ENCODE measurements at regions not wholly inside any gene's neighbourhood (a gene's known extent, or its start where the extent isn't known, plus 50 kb on each side); places are given as distances from the start of the nearest gene placed in this dataset.
"Not testable (repeated sequence)": the region's sequence is repeated elsewhere in the genome, so short reads cannot be mapped to it uniquely, and the experiment has no call there.

DNA sequence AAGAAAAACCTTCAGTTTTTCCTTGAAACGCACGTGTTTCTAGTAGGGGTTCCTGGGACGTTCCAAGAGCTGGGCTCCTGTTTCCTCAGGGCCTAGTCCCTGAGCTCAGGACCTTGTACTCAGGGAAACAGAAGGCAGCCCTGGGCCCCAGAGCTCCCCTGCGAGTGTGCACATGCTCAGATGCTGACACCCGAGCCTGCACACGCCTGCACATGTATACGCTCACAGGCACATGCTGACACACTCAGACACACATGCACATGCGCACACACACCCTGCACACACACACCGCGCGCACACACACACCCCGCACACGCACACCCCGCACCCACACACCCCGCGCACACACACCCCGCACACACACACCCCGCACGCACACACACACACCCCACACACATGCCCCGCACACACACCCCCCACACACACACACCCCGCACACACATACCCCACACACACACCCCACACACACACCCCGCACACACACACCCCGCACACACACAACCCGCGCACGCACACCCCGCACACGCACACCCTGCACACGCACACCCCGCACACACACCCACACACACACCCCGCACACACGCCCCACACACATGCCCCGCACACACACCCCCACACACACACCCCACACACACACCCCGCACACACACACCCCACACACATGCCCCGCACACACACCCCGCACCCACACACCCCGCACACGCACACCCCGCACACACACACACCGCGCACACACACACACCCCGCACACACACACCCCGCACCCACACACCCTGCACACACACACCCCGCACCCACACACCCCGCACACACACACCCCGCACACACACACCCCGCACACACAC is 52.2 kb downstream of the CALML3 start:
- no peak for DNase-seq

DNA sequence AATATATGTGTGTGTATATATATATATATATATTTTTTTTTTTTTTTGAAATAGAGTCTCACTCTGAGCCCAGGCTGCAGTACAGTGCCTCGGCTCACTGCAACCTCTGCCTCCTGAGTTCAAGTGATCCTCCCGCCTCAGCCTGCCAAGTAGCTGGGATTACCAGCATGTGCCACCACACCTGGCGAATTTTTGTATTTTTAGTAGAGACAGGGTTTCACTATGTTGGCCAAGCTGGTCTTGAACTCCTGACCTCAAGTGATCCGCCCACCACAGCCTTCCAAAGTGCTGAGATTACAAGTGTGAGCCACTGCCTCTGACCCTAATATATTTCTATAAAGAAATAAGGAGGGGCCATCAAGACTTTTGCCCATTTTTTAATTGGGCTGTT is 55.3 kb downstream of the CALML3 start:
- not testable (repeated sequence) for DNase-seq

DNA sequence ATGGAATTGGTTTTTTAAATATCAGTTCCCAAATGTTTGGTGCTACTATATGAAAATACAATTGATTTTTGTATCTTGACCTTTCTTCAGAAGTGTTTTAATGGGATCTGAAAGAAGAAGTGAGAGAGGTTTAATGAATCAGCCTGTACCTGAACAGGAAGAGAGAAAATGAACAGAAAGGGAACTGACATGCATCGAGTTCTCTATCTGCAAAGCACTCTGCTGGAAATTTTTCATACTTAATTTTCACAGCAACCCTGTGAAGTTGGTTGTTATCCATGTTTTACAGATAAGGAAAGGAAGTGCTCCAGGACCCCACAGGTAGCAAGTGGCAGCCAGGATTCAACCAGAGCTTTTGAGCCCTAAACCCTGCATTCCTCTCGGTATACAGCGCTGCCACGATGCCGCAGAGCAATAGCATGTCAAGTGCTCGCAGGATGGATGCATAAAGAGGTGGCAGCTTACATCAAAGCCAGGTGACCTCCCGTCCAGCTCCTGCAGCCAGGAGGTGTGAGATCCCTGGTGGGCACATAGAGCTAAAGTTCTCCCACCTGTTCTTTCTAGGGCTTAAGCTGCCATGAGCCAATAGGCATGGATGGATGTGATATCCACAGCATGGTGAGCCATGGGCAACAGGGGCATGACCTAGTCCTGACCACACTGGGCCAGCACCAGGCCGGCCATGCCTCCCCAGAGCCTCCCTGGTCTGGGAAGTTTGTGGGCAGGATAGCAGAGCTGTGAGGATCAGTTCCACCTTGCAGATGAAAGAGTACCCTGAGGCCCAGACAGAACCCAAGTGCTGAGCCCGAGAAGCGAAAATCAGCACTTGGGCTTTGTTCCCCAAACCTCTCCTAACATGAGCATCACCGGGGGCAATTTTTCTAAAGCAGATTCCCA is 57.2 kb downstream of the CALML3 start:
- DNase-seq = no peak

DNA sequence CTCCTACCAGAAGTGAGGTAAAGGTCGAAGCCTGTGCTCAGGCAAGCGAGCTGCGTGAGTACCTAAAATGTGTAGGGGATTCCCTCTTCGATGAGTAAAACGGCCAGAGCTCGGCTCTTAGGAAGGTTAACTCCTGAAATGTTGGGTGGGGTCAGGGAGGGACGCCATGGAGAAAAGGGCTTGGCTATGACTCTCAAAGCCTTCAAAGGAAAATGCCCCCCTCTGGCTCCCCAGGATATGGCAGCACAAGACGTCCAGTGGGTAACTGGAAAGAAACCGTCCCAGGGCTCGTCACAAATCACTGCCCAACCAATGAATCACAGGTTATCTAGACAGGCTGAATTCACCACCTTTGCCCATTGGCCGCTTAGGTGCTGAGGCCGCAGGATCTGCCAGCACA is 58.0 kb downstream of the CALML3 start:
- DNase-seq = no peak

DNA sequence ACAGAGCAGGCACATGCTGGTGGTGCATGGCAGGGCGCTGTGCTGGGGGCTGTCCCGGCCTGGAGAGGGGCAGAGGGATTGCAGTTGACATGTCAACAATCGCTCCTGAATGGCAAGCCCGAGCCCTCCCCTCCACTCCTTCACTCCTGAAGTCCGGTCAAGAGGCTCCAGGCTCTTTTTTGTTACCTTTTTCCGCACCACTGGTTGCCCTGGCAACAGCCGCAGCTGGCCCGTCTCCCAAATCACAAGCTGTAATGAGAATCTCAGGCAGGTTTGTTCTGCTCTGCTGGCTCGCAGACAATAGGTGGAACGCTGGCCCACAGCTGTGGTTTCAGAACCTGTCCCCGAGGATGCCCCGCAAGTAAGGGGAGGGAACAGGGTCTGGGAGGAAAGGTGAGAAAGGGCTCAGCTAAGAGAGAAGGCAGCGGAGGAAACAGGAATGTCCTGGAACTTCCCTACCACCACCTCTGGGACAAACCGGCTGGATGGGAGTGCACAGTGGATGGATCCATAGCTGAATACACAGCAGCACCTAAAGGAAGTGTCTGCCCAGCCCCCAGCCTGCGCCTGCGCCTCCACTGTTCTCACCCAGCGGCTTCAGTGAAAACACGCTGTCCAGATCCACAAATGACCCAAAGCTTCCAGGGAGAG is 58.9 kb downstream of the CALML3 start:
- peak; percentile 71 for DNase-seq

DNA sequence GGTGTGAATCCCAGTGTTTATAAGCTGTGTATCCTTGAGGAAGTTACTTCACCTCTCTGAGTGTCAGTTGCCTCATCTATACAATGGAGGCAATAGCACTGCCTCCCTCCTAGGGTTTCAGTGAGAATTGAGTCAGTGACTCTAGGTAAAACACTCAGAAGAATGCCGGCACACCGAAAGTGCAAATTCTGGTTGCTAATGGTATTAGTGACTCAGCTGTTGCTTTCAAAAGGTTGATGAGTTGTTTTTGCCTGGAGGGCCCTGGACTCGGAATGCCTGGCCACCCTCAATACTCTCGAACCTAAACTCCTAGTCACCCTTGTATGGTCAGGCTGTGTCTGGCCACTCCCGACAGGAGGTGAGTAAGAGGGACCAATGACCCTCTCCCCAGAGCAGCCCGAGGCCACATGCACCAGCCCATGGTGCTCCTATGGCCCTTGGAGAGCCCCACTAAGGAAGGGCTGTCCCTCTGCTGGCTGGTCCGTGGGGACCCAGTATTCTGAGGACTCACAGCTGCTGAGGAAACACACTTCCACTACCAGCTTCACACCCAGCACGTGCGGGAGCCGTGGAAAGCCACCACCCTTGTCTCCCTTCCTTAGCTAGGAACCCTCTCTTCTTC is 60.2 kb downstream of the CALML3 start:
- DNase-seq = no peak

DNA sequence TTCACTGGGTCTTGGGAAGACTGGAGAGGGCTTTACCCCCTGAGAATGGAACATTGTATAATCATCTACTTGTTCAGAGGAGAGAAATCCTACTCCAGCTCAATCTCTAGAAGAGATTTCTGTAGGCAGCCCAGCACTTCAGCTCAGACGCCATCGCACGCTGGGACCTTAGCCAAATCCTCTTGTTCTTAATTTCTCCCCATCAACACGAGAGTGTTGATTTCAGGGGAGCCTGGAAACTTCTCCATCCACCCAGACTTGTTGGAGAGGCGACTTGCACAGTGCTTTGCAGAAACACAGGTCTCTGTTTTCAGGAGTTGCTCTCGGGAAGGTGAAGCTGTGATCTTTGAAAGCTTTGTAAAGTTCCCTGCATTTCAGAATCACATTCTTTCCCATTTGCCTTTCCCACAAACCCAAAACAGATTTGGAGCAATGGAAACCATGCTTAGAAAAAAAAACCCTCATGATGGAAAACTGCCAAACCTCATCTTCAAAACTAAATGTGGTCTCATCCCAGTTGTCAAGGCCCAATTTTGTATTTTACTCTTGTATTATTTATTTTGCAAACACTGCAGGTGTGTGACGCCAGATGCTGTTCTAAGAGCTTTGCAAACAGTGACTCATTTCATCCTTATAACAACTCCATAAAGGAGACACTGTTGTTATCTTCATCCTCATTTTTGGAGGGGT is 60.9 kb downstream of the CALML3 start:
- no peak for DNase-seq

DNA sequence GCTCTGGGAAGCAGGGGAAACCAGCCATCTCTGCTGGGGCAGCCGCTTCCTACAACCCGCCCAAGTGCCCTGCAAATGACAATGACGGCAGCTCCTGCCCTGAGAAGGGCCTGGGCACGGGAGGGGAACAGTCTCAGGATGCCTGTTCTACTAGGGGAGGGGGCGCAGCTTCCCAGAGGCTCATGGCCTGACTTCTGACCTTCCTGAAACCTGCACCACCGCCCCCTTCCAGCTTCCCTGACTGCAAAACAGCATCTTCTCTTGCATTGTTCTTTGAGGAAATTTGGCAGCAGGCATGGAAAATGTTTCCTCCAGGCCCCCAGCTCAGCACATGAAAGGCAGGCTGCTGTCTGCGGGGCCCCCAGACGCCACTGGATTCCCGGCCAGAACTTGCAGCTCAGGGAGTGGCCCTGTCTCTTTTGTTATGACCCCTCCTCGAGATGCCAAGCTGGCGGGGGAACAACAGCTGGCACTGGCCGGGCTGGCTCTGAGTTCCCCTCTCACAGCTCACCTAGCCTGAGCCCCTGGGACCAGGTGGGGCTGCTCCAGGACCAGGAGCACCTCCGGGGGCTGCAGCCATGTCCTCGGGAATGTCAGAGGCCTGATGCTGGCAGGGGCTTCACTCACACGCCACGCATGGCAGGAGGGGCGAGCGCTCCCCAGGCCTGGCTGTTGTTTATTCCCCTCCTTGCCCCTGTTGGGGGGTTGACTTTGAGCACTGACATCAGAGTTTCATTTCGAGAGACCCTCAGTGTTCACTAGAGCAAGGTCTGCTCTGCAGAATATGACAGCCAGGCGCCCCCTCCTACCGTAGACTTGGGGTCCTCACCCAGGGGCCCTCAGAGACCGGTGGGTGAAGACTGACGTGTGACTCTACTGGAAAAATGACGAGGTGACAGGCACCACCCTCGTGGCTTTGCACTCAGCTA is 62.7 kb downstream of the CALML3 start:
- DNase-seq = peak; percentile 76

DNA sequence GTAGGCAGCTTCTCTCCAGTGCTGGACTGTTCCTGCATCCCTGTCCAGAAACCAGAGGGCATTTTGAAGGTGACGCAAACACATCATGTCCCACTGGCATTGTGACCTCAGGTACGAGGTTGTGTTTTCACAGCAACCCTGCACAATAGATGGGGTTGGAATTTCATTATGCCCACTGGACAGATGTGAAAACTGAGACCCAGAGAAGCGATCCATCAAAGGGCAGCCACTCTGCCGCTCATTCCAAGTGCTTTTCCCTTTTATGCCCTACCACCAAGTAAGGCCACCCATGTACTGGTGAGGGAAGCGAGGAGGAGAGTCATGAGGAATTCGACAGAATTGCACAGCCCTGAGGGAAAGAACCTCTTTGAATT is 63.3 kb downstream of the CALML3 start:
- DNase-seq = no peak

DNA sequence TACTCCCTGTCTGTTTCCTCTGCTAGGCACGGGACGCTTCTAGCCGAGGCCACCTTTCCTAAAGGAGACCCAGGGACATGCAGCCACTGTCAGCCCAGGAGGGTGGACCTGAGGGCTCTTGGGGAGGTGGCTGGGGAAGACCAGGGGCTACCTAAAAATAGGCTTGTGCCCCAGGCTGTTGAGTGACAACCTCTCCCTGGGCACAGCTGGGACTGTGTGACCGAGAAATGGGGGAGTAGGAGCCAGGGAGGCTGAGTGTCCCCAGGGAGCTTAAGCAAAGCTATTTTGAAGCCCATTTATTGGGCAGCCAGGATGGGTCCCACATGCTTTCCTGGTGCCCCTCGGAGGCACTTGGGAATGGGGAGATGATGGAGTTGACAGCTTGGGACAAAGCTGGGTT is 63.8 kb downstream of the CALML3 start:
- DNase-seq = no peak

Data from muscle of arm (tissue), 1 donor.